NCI-H1092 (cell line): ENCODE measurements at regions not wholly inside any gene's neighbourhood (a gene's known extent, or its start where the extent isn't known, plus 50 kb on each side); places are given as distances from the start of the nearest gene placed in this dataset.
"Not testable (repeated sequence)": the region's sequence is repeated elsewhere in the genome, so short reads cannot be mapped to it uniquely, and the experiment has no call there.

Experiments used
- DNase-seq: peaks from one replicate; lab custom pipeline; 2025; lab: John Stamatoyannopoulos, UW

- no peak for DNase-seq
These were observed 204.5 kb downstream of the SREK1 start for GRCh38 chr5:66348387-66349125.

GRCh38 chr5:66351813-66352212, 207.7 kb downstream of the SREK1 start:
- DNase-seq = no peak

- DNase-seq = no peak
These were observed 209.1 kb downstream of the SREK1 start for GRCh38 chr5:66353186-66353585.

GRCh38 chr5:66354422-66354821, 210.3 kb downstream of the SREK1 start:
- no peak for DNase-seq

- DNase-seq = no peak
These were observed 212.0 kb downstream of the SREK1 start for GRCh38 chr5:66356011-66356565.

- DNase-seq = no peak
These were observed 214.6 kb downstream of the SREK1 start for GRCh38 chr5:66358741-66359140.

GRCh38 chr5:66361070-66361469, 217.0 kb downstream of the SREK1 start:
- no peak for DNase-seq

- no peak for DNase-seq
These were observed 217.9 kb downstream of the SREK1 start for GRCh38 chr5:66362046-66362445.

- DNase-seq = no peak
These were observed 218.6 kb downstream of the SREK1 start for GRCh38 chr5:66362687-66363086.

- DNase-seq = no peak
These were observed 219.0 kb downstream of the SREK1 start for GRCh38 chr5:66363097-66363496.

- no peak for DNase-seq
These were observed 220.1 kb downstream of the SREK1 start for GRCh38 chr5:66364186-66364585.

- DNase-seq = no peak
These were observed 221.9 kb downstream of the SREK1 start for GRCh38 chr5:66365981-66366380.

GRCh38 chr5:66367814-66368541, 223.9 kb downstream of the SREK1 start:
- no peak for DNase-seq

- DNase-seq = no peak
These were observed 224.7 kb downstream of the SREK1 start for GRCh38 chr5:66368811-66369210.

- DNase-seq = no peak
These were observed 218.4 kb upstream of the MAST4 start for GRCh38 chr5:66377747-66378146.

- no peak for DNase-seq
These were observed 217.8 kb upstream of the MAST4 start for GRCh38 chr5:66378407-66378806.

GRCh38 chr5:66382152-66382551, 214.0 kb upstream of the MAST4 start:
- DNase-seq = no peak

GRCh38 chr5:66405145-66405544, 191.0 kb upstream of the MAST4 start:
- DNase-seq = not testable (repeated sequence)

GRCh38 chr5:66406761-66407336, 189.3 kb upstream of the MAST4 start:
- peak; percentile 7 for DNase-seq

GRCh38 chr5:66407765-66408164, 188.4 kb upstream of the MAST4 start:
- no peak for DNase-seq

GRCh38 chr5:66408576-66408975, 187.6 kb upstream of the MAST4 start:
- no peak for DNase-seq

GRCh38 chr5:66410122-66410521, 186.1 kb upstream of the MAST4 start:
- DNase-seq = no peak

GRCh38 chr5:66411701-66412100, 184.5 kb upstream of the MAST4 start:
- DNase-seq = no peak
